ENCODE measurements at regions not wholly inside any gene's neighbourhood (a gene's known extent, or its start where the extent isn't known, plus 50 kb on each side); places are given as distances from the start of the nearest gene placed in this dataset.

DNA sequence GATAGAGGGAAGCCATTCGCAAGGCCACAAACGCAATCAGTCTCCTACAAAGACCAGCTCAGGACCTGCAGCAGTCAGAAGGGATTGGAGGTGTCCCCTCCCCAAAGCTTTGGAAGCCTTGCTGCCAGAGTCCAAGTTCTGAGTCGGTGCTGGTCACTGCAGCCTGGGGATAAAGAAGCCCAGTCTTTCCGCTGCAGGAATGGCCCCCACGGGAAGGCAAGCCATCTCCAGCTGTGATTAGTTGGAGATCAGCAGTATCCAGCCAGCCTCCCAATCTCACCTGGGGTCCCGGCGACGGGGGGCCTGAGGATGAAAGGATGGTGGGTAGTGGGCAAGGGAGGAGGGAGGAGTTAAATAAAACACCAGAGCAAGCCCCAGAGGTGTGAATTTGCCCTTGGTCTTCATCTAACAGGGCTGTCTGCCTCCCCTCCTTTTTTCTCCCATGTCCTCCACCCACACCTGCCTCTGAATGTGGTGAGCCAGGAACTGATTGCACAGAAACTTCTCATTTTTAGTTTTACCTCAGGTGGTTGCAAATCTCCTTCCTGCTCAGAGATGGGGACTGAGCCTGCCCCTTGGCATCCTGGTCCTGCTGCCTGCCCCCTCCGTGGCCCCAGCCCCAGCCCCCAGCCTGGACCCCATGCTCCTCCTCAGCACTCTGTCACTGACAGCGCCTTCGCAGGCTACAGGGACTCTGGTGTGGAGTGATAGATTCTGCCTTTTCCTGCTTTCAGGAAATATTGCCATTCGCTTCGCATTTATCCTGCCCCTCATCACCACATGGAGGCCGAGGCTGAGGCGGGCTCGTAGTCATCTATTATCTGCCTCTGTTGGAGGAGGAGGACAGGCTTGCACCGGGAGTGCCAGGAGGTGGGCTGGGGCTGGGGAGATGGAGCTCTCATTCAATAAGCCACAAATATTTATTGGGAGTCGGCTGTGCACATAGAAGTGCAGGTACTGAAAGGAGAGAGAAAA, 262.9 kb upstream of the SDK2 start:
- DNase-seq (ENCODE audit: low read depth, low spot score) (no peak), ATAC-seq (no peak)
- intact Hi-C loops (cut with micrococcal nuclease) = no loop called here
- no peaks in the 10 kb centered on the region for H3K4me1 ChIP-seq (ENCODE audit: control insufficient read depth in 1 of 2, insufficient read depth in 2 of 2, low read length in 2 of 2)
- POLR2A ChIA-PET = no interaction called here
- no peak overlapping the region for H3K4me3 ChIP-seq (replicated peaks in 1 of 2; ENCODE audit: low read depth in 1 of 2, low read length in 2 of 2)
- no peaks in the 10 kb centered on the region for H4K20me1 ChIP-seq (ENCODE audit: insufficient read depth)
- RAD21 ChIA-PET (ENCODE audit: low non-redundant PET in 1 of 2, low total read pairs in 2 of 2, uncharacterized antibody in 2 of 2, unreplicated experiment in 2 of 2) = no interaction called here
- no peaks in the 10 kb centered on the region for H3K9me3 ChIP-seq (ENCODE audit: control insufficient read depth in 1 of 2, insufficient read depth in 1 of 2, low read depth in 1 of 2, low read length in 2 of 2)
- TF ChIP-seq, protein P1, sequence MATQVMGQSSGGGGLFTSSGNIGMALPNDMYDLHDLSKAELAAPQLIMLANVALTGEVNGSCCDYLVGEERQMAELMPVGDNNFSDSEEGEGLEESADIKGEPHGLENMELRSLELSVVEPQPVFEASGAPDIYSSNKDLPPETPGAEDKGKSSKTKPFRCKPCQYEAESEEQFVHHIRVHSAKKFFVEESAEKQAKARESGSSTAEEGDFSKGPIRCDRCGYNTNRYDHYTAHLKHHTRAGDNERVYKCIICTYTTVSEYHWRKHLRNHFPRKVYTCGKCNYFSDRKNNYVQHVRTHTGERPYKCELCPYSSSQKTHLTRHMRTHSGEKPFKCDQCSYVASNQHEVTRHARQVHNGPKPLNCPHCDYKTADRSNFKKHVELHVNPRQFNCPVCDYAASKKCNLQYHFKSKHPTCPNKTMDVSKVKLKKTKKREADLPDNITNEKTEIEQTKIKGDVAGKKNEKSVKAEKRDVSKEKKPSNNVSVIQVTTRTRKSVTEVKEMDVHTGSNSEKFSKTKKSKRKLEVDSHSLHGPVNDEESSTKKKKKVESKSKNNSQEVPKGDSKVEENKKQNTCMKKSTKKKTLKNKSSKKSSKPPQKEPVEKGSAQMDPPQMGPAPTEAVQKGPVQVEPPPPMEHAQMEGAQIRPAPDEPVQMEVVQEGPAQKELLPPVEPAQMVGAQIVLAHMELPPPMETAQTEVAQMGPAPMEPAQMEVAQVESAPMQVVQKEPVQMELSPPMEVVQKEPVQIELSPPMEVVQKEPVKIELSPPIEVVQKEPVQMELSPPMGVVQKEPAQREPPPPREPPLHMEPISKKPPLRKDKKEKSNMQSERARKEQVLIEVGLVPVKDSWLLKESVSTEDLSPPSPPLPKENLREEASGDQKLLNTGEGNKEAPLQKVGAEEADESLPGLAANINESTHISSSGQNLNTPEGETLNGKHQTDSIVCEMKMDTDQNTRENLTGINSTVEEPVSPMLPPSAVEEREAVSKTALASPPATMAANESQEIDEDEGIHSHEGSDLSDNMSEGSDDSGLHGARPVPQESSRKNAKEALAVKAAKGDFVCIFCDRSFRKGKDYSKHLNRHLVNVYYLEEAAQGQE (IDR thresholded peaks at IDR 0.05; ENCODE audit: low read depth) = no peak
- H3K36me3 ChIP-seq (ENCODE audit: control insufficient read depth in 1 of 2, insufficient read depth in 2 of 2, low read length in 2 of 2) = no peaks in the 10 kb centered on the region
- BruUV-seq (replicated peaks) = no TSS peak
- CTCF ChIA-PET = no interaction called here
- no peak overlapping the region for H3K9ac ChIP-seq (ENCODE audit: low read length)
- peaks cover 60% of the 10 kb centered on the region for H3K27me3 ChIP-seq (ENCODE audit: insufficient read depth, low read length)
- no peaks in the 10 kb centered on the region for H3K9me2 ChIP-seq (ENCODE audit: insufficient read depth)
- no peak overlapping the region for H3K27ac ChIP-seq (ENCODE audit: low read depth, low read length)
- H2AFZ ChIP-seq (ENCODE audit: low read depth, low read length, poor library complexity, severe bottlenecking) = no peak overlapping the region
- H3K79me2 ChIP-seq (ENCODE audit: insufficient read depth, low read length) = no peaks in the 10 kb centered on the region
- no peak overlapping the region for H3K4me2 ChIP-seq (ENCODE audit: low read length)

DNA sequence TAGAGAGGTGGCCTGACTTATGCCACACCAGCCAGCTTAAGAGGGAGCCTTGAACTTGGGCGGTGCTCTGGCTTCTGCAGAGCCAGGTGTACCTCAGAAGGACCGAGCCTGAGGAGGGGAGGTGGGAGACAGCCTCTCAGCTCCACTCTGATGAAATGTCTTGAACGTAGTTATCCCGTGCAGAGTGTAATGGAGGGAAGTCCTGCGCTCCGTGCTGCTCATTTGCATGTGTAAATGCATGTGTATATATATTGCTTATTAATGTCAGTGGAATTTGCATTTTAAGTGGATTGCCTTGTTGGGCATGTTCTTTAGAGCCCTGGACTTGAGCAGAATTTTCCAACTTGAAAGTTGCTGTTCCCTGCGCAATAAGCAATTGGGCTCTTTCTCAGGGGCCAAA, 264.9 kb upstream of the SDK2 start:
- Histone ChIP-seq H3K9ac (ENCODE audit: low read length) (no peak overlapping the region), H2AFZ (ENCODE audit: low read depth, low read length, poor library complexity, severe bottlenecking) (no peak overlapping the region), H4K20me1 (ENCODE audit: insufficient read depth) (no peaks in the 10 kb centered on the region), H3K27me3 (ENCODE audit: insufficient read depth, low read length) (peaks cover 64% of the 10 kb centered on the region), H3K9me3 (ENCODE audit: control insufficient read depth in 1 of 2, insufficient read depth in 1 of 2, low read depth in 1 of 2, low read length in 2 of 2) (no peaks in the 10 kb centered on the region), H3K4me2 (ENCODE audit: low read length) (no peak overlapping the region), H3K9me2 (ENCODE audit: insufficient read depth) (no peaks in the 10 kb centered on the region), H3K4me1 (ENCODE audit: control insufficient read depth in 1 of 2, insufficient read depth in 2 of 2, low read length in 2 of 2) (no peaks in the 10 kb centered on the region), H3K4me3 (replicated peaks in 1 of 2; ENCODE audit: low read depth in 1 of 2, low read length in 2 of 2) (no peak overlapping the region), H3K27ac (ENCODE audit: low read depth, low read length) (no peak overlapping the region), H3K79me2 (ENCODE audit: insufficient read depth, low read length) (no peaks in the 10 kb centered on the region), H3K36me3 (ENCODE audit: control insufficient read depth in 1 of 2, insufficient read depth in 2 of 2, low read length in 2 of 2) (no peaks in the 10 kb centered on the region)
- no TSS peak for BruUV-seq (replicated peaks)
- intact Hi-C loops (cut with micrococcal nuclease) = no loop called here
- ATAC-seq (no peak), DNase-seq (ENCODE audit: low read depth, low spot score) (no peak)
- ChIA-PET POLR2A (no interaction called here), CTCF (no interaction called here), RAD21 (ENCODE audit: low non-redundant PET in 1 of 2, low total read pairs in 2 of 2, uncharacterized antibody in 2 of 2, unreplicated experiment in 2 of 2) (no interaction called here)
- no peak for TF ChIP-seq TCF7L2 (IDR thresholded peaks at IDR 0.05; ENCODE audit: borderline replicate concordance, extremely low read depth, insufficient read depth, insufficient read length)
- TF ChIP-seq RAD21 (IDR thresholded peaks at IDR 0.05; ENCODE audit: low read depth) = no peak
- no peak for TF ChIP-seq EZH2 (IDR thresholded peaks at IDR 0.05)
- TF ChIP-seq SIN3A (IDR thresholded peaks at IDR 0.05; ENCODE audit: low read depth) = no peak
- TF ChIP-seq POLR2AphosphoS5 (IDR thresholded peaks at IDR 0.05; ENCODE audit: low read depth, low read length) = no peak
- TF ChIP-seq, protein P2, sequence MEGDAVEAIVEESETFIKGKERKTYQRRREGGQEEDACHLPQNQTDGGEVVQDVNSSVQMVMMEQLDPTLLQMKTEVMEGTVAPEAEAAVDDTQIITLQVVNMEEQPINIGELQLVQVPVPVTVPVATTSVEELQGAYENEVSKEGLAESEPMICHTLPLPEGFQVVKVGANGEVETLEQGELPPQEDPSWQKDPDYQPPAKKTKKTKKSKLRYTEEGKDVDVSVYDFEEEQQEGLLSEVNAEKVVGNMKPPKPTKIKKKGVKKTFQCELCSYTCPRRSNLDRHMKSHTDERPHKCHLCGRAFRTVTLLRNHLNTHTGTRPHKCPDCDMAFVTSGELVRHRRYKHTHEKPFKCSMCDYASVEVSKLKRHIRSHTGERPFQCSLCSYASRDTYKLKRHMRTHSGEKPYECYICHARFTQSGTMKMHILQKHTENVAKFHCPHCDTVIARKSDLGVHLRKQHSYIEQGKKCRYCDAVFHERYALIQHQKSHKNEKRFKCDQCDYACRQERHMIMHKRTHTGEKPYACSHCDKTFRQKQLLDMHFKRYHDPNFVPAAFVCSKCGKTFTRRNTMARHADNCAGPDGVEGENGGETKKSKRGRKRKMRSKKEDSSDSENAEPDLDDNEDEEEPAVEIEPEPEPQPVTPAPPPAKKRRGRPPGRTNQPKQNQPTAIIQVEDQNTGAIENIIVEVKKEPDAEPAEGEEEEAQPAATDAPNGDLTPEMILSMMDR (IDR thresholded peaks at IDR 0.05 in 2 of 3, conservative IDR thresholded peaks at IDR 0.05 in 1 of 3; ENCODE audit: borderline replicate concordance in 1 of 3, insufficient read depth in 1 of 3, low read depth in 2 of 3, low read length in 2 of 3) = no peak
- TF ChIP-seq, protein P3, sequence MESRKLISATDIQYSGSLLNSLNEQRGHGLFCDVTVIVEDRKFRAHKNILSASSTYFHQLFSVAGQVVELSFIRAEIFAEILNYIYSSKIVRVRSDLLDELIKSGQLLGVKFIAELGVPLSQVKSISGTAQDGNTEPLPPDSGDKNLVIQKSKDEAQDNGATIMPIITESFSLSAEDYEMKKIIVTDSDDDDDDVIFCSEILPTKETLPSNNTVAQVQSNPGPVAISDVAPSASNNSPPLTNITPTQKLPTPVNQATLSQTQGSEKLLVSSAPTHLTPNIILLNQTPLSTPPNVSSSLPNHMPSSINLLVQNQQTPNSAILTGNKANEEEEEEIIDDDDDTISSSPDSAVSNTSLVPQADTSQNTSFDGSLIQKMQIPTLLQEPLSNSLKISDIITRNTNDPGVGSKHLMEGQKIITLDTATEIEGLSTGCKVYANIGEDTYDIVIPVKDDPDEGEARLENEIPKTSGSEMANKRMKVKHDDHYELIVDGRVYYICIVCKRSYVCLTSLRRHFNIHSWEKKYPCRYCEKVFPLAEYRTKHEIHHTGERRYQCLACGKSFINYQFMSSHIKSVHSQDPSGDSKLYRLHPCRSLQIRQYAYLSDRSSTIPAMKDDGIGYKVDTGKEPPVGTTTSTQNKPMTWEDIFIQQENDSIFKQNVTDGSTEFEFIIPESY (IDR thresholded peaks at IDR 0.05; ENCODE audit: extremely low read depth, insufficient replicate concordance, low read length) = no peak
- TF ChIP-seq SRF (IDR thresholded peaks at IDR 0.05; ENCODE audit: low read depth) = no peak
- TF ChIP-seq ZNF274 (IDR thresholded peaks at IDR 0.05; ENCODE audit: low read depth, low read length) = no peak
- TF ChIP-seq FOSL1 (IDR thresholded peaks at IDR 0.05; ENCODE audit: low read depth) = no peak

Data from HCT116 (cell line).